ENCODE measurements at regions not wholly inside any gene's neighbourhood (a gene's known extent, or its start where the extent isn't known, plus 50 kb on each side); places are given as distances from the start of the nearest gene placed in this dataset.

DNA sequence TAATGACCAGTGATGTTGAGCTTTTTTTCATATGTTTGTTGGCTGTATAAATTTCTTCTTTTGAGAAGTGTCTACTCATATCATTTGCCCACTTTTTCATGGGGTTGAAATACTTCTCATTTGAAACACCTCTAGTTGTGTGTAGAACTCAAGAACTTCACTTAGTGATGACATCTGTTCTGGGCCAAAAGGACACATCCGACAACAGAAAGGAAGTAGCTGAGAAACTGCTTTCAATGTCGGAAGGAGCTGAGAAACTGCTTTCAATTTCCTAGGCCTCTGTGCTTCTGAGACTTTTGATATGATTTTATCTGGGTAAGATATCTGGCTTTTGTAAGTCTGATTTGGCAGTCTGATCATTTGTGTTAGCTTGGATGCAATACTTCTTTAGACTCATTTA, 635.3 kb downstream of the TMTC2 start:
- TF ChIP-seq, protein P1, sequence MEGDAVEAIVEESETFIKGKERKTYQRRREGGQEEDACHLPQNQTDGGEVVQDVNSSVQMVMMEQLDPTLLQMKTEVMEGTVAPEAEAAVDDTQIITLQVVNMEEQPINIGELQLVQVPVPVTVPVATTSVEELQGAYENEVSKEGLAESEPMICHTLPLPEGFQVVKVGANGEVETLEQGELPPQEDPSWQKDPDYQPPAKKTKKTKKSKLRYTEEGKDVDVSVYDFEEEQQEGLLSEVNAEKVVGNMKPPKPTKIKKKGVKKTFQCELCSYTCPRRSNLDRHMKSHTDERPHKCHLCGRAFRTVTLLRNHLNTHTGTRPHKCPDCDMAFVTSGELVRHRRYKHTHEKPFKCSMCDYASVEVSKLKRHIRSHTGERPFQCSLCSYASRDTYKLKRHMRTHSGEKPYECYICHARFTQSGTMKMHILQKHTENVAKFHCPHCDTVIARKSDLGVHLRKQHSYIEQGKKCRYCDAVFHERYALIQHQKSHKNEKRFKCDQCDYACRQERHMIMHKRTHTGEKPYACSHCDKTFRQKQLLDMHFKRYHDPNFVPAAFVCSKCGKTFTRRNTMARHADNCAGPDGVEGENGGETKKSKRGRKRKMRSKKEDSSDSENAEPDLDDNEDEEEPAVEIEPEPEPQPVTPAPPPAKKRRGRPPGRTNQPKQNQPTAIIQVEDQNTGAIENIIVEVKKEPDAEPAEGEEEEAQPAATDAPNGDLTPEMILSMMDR (IDR thresholded peaks at IDR 0.05; ENCODE audit: borderline replicate concordance, extremely low read depth, low read length, poor library complexity, severe bottlenecking) = no peak
- TF ChIP-seq EZH2 (IDR thresholded peaks at IDR 0.05; ENCODE audit: borderline replicate concordance, low read depth, low read length, severe bottlenecking) = no peak

Measured in DND-41 (cell line).